HG03442 (cell line): ENCODE measurements at regions not wholly inside any gene's neighbourhood (a gene's known extent, or its start where the extent isn't known, plus 50 kb on each side); places are given as distances from the start of the nearest gene placed in this dataset.
"Not testable (repeated sequence)": the region's sequence is repeated elsewhere in the genome, so short reads cannot be mapped to it uniquely, and the experiment has no call there.

Experiments
- ATAC-seq: cut with Tn5 transposase; IDR thresholded peaks from one replicate; pipeline ENCODE4 v1.9.1; 2021; ENCODE audit warnings: mild to moderate bottlenecking, moderate library complexity; ENCODE audit not compliant: unreplicated experiment

- not testable (repeated sequence) for ATAC-seq
These were observed 1336.5 kb downstream of the SPATA31A7 start for GRCh38 chr9:62526306-62526705.

GRCh38 chr9:62532162-62532776 is 1342.4 kb downstream of the SPATA31A7 start:
- not testable (repeated sequence) for ATAC-seq

DNA sequence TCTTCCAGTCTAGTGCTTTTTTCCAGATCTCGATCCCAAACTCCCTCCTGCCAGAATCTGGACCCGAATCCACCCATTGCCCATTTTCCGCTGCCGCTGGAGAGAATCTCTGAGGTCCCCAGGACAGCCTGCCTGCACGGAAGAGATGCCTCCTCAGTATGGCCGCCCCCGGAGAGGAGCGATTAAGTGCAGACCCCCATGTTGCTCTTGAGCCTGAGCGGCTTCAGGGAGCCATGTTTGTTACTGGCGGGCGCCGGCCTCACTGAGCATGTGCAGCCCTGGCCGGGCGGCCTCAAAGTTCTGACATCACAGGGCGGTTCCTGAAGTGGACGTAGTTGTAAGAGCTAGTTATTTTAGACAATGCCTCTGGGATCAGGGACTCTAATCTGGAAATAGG is 1342.9 kb downstream of the SPATA31A7 start:
- ATAC-seq: not testable (repeated sequence)

DNA sequence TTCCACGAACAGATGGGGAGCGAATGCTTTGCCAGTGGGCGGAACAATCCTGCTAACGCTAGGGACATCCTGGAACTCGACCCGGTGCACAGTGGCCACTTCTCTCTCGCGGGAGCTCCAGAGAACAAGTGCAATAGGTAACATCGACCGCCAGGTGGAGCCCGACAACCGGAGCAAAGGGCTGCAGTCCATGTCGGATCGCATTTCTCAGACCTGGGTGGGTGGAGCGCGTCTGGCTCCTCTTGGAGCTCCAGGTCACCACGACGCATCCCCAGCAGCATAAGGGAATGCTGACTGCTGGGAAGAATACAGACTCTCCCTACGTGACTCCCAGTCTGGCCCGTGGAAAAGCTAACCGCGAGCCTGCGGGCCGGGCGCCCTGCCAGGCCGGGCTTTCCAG is 1360.7 kb downstream of the SPATA31A7 start:
- peak; percentile 89 for ATAC-seq

DNA sequence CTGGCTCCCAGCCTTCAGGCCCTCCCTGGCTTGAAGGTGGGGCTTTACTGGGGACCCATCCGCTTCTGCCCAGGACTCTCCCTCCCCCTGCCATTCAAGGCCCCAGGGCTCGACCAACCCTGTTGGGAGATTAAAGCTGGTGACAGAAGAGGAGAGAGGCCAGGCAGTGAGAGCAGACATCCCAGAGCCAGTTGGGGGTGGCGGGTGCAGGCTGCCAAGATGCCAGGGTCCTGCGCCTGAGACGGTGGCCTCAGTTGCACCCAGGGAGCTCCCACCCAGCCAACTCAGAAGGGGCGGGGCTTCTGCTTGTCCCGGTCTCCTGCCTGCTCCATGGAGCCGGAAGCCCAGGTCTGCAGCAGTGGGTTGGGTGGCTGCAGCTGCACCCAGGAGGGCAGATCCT is 1370.8 kb downstream of the SPATA31A7 start:
- not testable (repeated sequence) for ATAC-seq

DNA sequence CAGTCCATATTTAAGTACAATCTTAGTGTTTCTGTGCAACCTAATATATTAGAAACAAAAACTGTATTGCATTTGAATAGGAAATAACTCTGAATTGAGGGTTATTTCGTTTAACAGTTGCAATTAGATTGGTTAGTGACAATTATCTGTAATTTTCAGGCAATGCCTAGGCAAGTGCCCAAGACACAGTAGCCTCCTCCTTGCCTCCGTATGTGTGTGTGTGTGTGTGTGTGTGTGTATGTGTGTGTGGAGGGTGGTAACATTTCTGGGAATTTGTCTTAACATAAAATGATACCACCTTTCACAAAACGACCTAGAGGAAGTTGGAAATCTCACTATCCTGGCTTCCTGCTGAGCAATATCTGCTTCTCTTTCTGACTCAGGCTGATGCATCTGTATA is 1375.3 kb downstream of the SPATA31A7 start:
- not testable (repeated sequence) for ATAC-seq

GRCh38 chr9:62566430-62566829 is 1376.6 kb downstream of the SPATA31A7 start:
- not testable (repeated sequence) for ATAC-seq

- ATAC-seq: not testable (repeated sequence)
These were observed 1407.3 kb downstream of the SPATA31A7 start for GRCh38 chr9:62597128-62597527.
